ENCODE measurements at regions not wholly inside any gene's neighbourhood (a gene's known extent, or its start where the extent isn't known, plus 50 kb on each side); places are given as distances from the start of the nearest gene placed in this dataset.
"Not testable (repeated sequence)": the region's sequence is repeated elsewhere in the genome, so short reads cannot be mapped to it uniquely, and the experiment has no call there.

DNA sequence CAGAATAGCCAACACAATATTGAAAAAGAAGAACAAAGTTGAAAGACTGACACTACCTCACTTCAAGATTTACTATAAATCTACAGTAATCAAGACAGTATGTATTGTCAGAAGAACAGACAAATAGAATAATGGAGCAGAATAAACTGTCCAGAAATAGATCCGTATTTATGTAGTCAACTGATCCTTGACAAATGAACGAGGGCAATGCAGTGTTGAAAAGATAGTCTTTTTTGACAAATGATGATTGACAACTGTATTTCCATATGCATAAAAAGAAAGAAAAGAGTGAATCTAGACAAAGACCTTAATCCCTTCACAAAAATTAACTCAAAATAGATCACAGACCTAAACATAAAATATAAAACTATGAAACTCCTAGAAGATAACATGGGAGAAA lies 767.1 kb downstream of the KCNA4 start:
- no peak for DNase-seq (ENCODE audit: low spot score)

DNA sequence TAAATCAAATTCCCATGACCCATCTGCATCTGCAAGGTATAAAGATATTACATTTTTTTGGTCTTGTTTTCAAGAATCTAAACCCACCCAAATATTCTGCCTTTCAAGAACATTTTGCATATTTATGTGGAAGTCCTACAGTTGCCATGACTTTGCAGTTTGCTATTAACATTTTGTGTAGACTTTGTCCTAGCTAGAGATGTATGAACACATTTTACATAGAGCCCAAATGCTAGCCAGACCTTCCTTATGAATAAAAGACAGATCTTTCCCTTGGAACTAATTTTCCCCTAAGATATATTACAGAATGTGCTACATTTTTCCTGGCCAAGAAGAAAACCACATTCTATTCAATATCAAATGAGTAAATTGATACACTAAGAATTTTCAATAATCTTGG lies 772.5 kb downstream of the KCNA4 start:
- no peak for DNase-seq (ENCODE audit: low spot score)

DNA sequence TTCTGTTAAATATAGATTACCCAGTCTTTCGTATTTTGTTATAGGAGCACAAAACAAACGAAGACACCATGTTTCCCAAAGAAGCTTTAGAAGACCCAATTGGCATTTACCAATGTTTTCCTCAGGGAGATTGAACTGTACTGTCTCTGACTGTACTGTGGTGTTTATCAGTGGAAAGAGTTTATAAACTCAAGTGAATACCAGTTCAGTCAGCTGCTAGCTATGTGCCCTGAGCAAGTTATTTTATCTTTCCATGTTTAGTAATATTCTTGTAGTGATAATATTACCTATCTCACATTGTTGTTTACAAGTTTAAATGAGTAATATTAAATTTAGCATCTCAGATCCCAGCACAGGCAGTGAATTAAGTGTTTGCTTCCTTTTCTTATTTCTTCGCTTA lies 773.2 kb downstream of the KCNA4 start:
- peak; percentile 31 for DNase-seq (ENCODE audit: low spot score)

DNA sequence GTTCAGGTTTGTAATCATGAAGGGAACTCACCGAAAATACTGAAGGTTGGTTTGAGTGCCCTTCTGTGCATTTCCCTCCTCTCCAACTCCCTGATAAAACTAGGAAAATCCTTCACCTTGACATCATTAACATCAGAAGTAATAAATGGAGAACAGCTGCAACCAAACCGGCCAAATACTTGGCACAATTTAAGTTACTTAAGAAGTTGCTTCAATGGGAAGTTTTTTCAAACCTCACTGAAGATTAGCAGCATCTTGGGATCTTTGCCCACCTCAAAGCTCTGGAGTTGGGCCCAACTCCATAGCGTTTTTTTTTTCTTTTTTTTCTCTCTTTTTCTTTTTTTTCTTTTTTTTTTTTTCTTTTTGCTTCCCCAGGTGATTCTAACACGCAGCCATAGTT lies 784.8 kb downstream of the KCNA4 start:
- no peak for DNase-seq (ENCODE audit: low spot score)

DNA sequence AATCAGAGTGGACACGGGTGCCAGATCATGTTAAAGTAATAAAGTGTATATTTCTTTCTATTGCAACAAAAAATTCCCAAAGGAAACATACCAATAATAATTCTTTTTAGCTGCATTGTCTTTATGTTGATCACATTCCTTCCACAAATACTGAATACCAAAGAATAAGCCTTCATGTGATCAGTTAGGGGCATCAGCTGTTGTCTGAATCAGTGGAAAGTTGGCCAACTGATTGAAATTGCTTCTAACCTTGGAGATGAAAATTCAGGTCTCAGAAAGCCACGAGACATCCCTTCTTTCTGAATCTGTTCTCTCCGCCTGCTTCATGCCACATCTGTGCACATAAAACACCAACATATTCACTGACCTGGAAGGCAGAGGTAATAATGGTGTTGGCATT lies 785.2 kb downstream of the KCNA4 start:
- no peak for DNase-seq (ENCODE audit: low spot score)

GRCh38 chr11:29227811-29228210 lies 789.0 kb downstream of the KCNA4 start:
- no peak for DNase-seq (ENCODE audit: low spot score)

GRCh38 chr11:29224739-29225384 lies 792.0 kb downstream of the KCNA4 start:
- DNase-seq (ENCODE audit: low spot score): no peak

DNA sequence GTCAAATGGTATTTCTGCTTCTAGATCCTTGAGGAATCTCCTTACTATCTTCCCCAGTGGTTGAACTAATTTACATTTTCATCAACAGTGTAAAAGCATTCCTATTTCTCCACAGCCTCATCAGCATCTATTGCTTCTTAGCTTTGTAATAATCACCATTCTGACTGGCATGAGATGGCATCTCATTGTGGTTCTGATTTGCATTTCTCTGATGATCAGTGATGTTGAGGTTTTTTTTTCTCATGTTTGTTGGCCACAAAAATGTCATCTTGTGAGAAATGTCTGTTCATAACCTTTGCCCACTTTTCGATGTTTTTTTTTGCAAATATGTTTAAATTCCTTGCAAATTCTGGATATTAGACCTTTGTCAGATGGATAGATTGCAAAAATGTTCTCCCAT lies 797.3 kb downstream of the KCNA4 start:
- not testable (repeated sequence) for DNase-seq (ENCODE audit: low spot score)

DNA sequence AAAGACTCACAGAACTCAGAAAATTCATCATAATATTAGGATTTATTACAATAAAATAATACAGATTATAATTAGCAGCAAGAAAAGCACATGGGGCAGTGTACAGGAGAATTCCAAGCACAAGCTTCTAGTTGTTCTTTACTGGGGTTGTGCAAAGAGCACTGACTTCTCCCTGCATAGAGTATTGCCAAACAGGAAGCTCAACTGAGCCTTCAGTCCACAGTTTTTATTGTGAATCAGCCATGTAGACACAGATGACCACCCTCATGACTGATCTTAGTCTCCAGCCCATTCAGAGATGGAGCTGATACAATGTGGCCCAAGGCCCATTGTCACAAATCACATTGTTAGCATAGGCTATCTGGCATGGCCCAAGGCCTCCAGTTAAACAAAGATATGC lies 798.9 kb downstream of the KCNA4 start:
- DNase-seq (ENCODE audit: low spot score): no peak

DNA sequence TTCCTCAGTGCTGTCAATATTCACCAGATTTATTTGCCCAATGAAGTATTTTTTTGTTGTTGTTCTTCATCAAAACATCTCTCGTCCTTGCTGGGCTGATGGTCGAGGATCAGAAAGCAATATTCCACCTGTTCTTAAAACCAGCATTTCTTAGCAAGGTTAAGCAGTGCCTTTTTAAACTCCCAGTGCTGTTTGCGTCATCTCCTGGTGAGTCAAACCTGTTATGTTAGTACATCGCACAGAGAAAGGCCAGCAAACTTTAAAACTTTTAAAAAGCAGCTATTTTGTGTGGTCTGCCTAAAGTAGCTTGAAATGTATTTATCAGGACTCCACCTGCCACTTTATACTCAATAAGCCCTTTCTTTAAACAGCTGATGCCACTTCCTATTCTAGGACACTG lies 802.0 kb downstream of the KCNA4 start:
- peak; percentile 4 for DNase-seq (ENCODE audit: low spot score)

GRCh38 chr11:29211202-29211601 lies 805.6 kb downstream of the KCNA4 start:
- no peak for DNase-seq (ENCODE audit: low spot score)

GRCh38 chr11:29210426-29210825 lies 806.4 kb downstream of the KCNA4 start:
- no peak for DNase-seq (ENCODE audit: low spot score)

DNA sequence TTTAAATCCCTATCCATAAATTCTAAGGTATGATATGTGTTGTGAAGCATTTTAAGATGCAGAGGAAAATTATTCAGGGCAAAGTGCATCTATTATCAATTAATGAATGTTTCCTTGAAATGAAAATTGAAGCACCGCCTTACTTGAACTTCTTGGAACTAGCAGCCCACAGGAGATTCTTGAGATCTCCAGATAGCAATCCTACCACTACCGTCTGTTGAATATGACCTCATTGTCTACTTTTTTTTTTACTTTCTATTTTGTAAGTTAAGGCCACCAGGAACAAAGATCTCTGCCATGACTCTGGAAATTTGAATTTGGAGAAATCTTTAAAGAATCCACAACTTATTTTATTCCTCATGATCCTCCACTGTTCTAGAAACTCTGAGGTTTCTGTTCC lies 808.7 kb downstream of the KCNA4 start:
- no peak for DNase-seq (ENCODE audit: low spot score)

GRCh38 chr11:29200791-29201562 lies 815.9 kb downstream of the KCNA4 start:
- DNase-seq (ENCODE audit: low spot score): no peak

DNA sequence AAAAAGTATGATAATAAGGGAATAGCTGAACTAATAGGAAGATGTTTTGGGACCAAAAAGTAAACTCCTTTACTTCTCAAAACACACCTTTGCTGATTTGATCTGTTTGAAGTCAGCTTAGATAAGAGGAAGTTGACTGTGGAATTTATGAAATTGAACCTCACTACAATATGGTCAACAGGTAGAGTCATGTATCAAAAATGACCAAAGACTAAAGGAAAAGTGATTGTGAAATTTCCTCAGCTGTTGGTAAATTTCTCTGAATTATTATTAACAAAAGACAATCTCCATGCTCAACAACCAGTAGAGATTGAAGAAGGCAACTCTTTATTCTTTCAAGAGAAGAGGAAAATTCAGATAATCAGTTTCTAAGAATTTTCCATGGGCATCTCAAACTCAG lies 826.5 kb downstream of the KCNA4 start:
- DNase-seq (ENCODE audit: low spot score): no peak

DNA sequence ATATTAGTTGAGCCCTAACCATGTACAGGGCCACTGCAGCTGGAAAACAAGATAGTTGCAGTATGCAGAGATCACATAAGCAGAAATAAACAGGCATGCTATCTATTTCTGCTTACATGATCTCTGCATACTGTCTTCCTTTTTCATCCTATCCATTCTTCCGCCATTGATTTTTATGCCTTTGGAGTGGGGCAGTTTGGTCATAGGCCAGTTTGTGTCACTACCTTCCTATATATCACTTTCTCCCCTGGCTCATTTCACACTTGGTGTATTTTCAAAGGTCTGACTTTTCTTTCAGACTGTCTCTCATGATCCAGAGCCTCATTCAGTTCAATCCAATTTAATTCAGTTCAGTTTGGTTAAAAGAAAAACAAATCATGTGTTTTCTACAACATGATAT lies 829.6 kb downstream of the KCNA4 start:
- DNase-seq (ENCODE audit: low spot score): no peak

GRCh38 chr11:29184939-29185890 lies 831.6 kb downstream of the KCNA4 start:
- DNase-seq (ENCODE audit: low spot score): peak; percentile 70

GRCh38 chr11:29183301-29183700 lies 833.5 kb downstream of the KCNA4 start:
- no peak for DNase-seq (ENCODE audit: low spot score)

DNA sequence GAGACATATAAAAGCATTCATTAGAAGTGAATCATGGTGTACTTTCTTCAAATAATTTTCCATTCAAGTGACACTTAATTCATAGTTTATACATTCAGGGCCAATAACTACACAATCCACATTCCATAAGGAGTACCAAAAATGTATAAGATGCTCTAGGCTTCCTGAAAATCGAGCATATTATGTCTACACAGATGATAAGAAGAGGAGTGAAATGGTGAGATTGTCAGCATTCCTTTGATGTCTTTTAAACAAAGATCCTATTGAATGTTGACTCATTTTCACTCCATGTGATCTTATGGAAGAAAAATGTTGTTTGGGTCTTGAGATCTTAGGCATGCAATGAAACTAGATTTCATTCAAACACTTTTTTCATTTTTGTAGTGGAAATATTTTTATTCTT lies 843.2 kb downstream of the KCNA4 start:
- peak; percentile 21 for DNase-seq (ENCODE audit: low spot score)

DNA sequence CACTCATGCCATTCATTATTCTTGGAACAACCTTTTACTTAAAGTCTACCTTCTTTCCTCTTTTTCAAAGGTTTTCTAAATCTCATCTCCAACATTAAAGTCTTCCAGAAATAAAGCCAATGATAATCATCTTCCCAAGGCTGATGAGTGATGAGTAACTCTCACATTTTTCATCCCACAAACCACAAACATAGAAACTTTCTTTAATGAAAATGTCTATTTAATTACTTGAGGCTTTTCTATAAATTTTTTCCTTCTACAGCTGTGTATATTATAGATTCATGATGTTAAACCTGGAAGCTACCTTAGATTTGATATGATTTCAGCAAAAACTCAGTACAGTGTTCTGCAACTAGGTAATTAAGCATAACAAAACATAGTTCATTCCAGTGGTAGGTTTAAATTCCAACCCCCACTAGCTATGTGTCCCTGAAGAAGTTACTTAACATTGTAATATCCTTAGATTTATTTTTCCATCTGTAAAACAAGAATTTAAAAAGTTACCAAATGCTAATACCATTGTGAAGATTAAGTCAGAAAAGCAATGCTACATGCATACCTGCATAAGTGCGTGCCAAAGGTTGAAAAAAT lies 845.4 kb downstream of the KCNA4 start:
- no peak for DNase-seq (ENCODE audit: low spot score)

GRCh38 chr11:29166306-29166705 lies 850.5 kb downstream of the KCNA4 start:
- DNase-seq (ENCODE audit: low spot score): no peak

- DNase-seq (ENCODE audit: low spot score): no peak
Measured at GRCh38 chr11:29163231-29163630, 853.6 kb downstream of the KCNA4 start.

Data from AG08396 (cell line).